AG04449 (cell line): ENCODE measurements at regions not wholly inside any gene's neighbourhood (a gene's known extent, or its start where the extent isn't known, plus 50 kb on each side); places are given as distances from the start of the nearest gene placed in this dataset.

Experiments used
- CTCF ChIA-PET: fragments of 350-600 bp; formaldehyde crosslinking; extraction: SDS; loops from one replicate; lab custom pipeline; 2021; ENCODE audit warnings: antibody characterized with exemption; lab: Yijun Ruan, JAX
- POLR2A ChIA-PET: fragments of 400-600, 350-600 bp; formaldehyde crosslinking; extraction: SDS; loops from one replicate; lab custom pipeline; 2020; ENCODE audit warnings: antibody characterized with exemption, inconsistent platforms; lab: Yijun Ruan, JAX
- DNase-seq: peaks from one replicate; pipeline ENCODE4 v3.0.0-alpha.2; 2010; ENCODE audit warnings: low read depth, low spot score
- H3K4me3 ChIP-seq: 2 replicates; pipeline ENCODE4 v1.5.1; 2011; ENCODE audit warnings: low read depth, mild to moderate bottlenecking, control low read depth, low read length
- TF ChIP-seq, protein P1 (sequence below): IDR thresholded peaks from one replicate; pipeline ENCODE4 v1.5.1; 2011; ENCODE audit warnings: mild to moderate bottlenecking, moderate library complexity, low read length, control low read depth, inconsistent platforms; ENCODE audit not compliant: insufficient read depth; ENCODE audit errors: missing control alignments

DNA sequence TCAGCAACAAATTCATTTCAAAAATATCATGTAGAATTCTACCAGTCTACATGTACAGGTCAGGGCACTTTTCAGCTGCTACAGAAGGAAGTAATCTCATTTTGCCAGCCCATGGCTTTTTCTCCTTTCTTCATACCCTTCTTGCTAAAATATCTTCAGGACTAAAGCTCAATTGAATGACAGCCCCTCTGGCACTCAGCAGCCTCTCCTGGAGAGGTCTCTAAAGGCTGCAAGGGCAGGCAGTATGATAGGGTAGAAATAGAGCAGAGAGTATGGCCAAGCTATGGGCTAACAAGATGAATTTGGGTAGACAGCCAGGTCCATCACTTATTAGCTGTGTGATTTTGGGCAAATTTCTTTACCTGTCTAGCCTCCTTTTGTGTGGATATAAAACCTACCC lies 224.6 kb upstream of the RPL34 start:
- no peak overlapping the region for H3K4me3 ChIP-seq
- ChIA-PET POLR2A (no interaction called here), CTCF (no interaction called here)
- TF ChIP-seq, protein P1, sequence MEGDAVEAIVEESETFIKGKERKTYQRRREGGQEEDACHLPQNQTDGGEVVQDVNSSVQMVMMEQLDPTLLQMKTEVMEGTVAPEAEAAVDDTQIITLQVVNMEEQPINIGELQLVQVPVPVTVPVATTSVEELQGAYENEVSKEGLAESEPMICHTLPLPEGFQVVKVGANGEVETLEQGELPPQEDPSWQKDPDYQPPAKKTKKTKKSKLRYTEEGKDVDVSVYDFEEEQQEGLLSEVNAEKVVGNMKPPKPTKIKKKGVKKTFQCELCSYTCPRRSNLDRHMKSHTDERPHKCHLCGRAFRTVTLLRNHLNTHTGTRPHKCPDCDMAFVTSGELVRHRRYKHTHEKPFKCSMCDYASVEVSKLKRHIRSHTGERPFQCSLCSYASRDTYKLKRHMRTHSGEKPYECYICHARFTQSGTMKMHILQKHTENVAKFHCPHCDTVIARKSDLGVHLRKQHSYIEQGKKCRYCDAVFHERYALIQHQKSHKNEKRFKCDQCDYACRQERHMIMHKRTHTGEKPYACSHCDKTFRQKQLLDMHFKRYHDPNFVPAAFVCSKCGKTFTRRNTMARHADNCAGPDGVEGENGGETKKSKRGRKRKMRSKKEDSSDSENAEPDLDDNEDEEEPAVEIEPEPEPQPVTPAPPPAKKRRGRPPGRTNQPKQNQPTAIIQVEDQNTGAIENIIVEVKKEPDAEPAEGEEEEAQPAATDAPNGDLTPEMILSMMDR = no peak
- no peak for DNase-seq

DNA sequence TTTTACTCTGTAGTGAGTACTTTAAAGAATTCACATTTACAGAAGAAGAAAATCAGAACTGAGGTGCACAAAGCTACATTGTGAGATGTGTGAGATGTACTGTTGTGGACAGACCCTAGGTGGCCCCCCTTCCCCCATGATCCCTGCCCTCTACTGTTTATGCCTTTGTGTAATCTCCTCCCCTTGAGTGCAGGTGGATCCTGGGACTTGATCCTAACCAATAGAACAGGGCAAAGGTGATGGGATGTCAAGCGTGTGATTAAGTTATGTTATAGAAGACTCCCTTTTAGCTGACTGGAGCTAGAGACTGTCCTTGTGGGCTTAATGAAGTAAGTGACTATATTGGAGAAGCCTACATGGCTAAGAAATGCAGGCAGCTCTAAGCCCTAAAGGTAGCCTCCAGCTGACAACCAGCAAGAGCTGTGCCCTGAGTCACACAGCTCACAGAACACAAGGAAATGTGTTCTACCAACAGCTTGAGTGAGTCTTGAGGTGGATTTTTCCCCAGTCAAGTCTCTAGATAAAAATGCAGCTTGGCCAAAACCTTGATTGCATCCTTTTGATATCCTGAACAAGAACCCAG lies 225.2 kb upstream of the LEF1 start:
- ChIA-PET CTCF (no interaction called here), POLR2A (no interaction called here)
- no peak for DNase-seq
- H3K4me3 ChIP-seq = no peak overlapping the region
- TF ChIP-seq, protein P1 = no peak

DNA sequence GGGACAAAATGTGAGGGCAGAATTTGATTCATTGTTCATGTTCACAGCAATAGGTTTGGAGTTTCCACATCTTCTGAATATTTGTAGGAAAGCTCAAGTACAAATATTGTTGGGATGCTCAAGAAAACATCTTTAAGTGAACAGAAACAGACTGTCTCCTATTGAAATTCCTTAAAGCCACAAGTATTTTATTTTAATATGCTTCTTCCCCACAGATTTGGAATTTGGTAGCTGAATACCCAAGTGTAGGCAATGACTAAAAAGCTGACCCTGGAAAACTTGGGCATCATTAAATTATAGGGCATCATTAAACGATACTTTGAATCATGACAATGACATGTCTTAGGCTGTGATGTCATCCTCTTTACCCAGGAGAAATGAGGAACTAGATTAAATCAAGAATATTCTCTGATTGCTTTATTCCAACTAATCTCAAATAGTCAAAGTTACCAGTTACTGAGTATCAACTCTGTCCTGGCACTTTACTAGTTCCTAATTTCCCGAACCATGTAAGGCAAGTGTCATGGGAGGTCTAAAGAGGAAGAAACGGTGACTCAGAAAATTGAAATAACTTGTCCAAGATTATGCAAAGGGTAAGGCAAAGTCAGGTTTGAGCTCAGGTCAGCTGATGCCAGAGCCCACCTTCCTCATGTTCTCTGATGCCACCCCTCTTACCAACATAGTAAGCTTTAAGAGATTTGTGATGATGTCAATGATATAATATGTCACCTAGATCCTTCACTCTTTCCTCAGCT lies 223.1 kb upstream of the LEF1 start:
- ChIA-PET POLR2A (no interaction called here), CTCF (no interaction called here)
- no peak for DNase-seq
- no peak overlapping the region for H3K4me3 ChIP-seq
- TF ChIP-seq, protein P1 = no peak

DNA sequence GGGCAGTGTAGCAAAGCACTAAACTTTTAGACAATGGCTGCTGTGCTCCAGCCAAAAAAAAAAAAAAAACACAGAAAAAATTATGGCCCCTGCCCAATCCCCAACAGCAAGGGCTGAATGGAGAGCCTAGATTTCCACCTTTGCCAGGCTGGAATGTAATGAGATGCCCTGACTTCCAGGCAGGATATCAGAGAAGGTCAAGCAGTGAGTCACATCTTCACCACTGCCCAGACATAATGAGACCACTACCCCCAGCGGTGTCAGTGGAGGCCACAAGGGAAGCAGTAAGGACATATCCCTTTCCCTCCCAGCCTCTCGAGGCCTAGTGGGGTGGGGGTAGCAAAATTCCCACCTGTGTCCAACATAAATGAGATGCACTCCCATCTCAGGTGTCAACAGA lies 216.3 kb upstream of the LEF1 start:
- POLR2A ChIA-PET = no interaction called here
- TF ChIP-seq, protein P1 = no peak
- CTCF ChIA-PET = no interaction called here
- no peak for DNase-seq
- no peak overlapping the region for H3K4me3 ChIP-seq

DNA sequence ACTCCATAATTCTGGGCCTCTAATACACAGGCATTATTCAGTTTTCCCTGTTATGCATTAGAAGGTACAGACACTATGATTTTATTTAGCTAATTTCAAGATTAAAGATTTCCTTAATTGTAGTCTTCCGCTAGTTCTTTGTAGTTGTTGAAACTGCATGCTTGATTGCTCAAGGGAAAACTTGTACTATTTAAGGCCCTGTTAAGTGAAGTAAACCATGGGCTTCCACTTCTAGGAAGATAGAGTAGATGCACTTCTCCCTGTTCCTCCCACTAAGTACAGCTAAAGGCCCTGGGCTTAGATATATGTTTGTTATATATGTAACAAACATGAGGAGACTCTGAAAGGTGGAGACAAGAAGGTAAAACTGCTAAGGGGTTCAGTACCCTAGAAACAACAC lies 215.8 kb upstream of the LEF1 start:
- TF ChIP-seq, protein P1 = no peak
- H3K4me3 ChIP-seq = no peak overlapping the region
- POLR2A ChIA-PET = no interaction called here
- CTCF ChIA-PET = no interaction called here
- no peak for DNase-seq

DNA sequence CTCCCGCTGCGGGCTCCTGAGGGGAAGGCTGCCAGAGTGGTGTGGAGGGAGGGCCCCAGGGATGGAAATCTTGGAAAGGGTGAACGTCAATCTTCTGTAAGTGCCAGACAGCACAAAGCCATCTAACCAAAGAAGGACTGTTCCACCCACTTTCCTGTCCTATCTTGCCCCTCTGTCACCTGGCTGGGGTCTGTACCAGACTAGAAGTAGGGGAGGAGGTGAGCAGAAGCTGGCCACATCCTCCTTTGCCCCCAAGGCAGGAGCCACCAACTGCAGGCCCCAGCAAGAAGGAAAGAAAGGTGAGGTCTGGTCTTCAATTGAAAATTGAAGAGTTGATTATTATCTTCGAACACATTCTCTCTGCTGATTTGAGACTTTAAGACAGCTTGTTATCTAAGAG lies 214.4 kb upstream of the LEF1 start:
- no peak overlapping the region for H3K4me3 ChIP-seq
- TF ChIP-seq, protein P1 = no peak
- CTCF ChIA-PET = no interaction called here
- POLR2A ChIA-PET = no interaction called here
- DNase-seq = no peak
